Memory B cell (primary cell): ENCODE measurements at regions not wholly inside any gene's neighbourhood (a gene's known extent, or its start where the extent isn't known, plus 50 kb on each side); places are given as distances from the start of the nearest gene placed in this dataset.
"Not testable (repeated sequence)": the region's sequence is repeated elsewhere in the genome, so short reads cannot be mapped to it uniquely, and the experiment has no call there.

Experiments used
- ATAC-seq: fragments of 150-1000 bp; cut with Tn5 transposase; 2 replicates; pipeline ENCODE4 v1.10.0; 2021; ENCODE audit warnings: low read depth, mild to moderate bottlenecking, moderate library complexity
- DNase-seq, 2 donors: peaks; one replicate each; pipeline ENCODE4 v3.0.0; 2022; ENCODE audit warnings: low spot score in 2 of 2
- H3K27ac Mint-ChIP-seq: one replicate; pipeline ENCODE4 v1.8.0; 2022; ENCODE audit warnings: mild to moderate bottlenecking, moderate library complexity, mixed read lengths
- H3K27me3 Mint-ChIP-seq: one replicate; pipeline ENCODE4 v1.8.0; 2022; ENCODE audit warnings: mixed read lengths
- H3K36me3 Mint-ChIP-seq: one replicate; pipeline ENCODE4 v1.8.0; 2022; ENCODE audit warnings: mild to moderate bottlenecking, mixed read lengths
- H3K4me1 Mint-ChIP-seq: one replicate; pipeline ENCODE4 v1.8.0; 2022; ENCODE audit warnings: mixed read lengths
- H3K4me3 Mint-ChIP-seq: one replicate; pipeline ENCODE4 v1.8.0; 2022; ENCODE audit warnings: mild to moderate bottlenecking, moderate library complexity, mixed read lengths
- H3K9me3 Mint-ChIP-seq: one replicate; pipeline ENCODE4 v1.8.0; 2022; ENCODE audit warnings: mixed read lengths

DNA sequence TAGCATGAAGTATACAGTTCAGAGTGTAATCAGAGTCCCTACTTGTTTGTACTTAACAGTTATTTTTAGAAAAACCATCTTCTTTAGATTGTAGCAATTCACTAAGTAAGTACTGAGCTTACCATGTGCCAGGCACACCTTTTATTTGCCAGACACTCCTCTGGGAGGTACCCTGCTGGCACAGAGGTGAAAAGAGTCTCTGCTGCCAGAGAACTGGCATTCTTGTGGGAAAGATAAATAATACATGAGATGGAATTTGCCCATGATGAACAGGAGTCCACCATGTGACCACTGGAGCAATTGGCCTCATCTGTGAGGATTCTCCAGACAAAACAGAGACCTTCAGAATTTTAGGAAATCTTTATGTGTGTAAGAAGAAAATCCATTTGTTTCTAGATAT, 199.3 kb upstream of the SLC16A7 start:
- H3K4me3 Mint-ChIP-seq, result no peak overlapping the region
- no peaks in the 10 kb centered on the region for H3K36me3 Mint-ChIP-seq

DNA sequence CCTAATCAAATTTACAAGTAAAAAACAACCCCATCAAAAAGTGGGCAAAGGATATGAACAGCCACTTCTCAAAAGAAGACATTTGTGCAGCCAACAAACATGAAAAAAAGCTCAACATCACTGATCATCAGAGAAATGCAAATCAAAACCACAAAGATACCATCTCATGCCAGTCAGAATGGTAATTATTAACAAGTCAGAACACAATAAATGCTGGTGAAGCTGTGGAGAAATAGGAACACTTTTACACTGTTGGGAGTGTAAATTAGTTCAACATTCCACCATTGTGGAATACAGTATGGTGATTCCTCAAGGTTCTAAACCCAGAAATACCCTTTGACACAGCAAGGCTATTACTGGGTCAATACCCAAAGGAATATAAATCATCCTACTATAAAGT, 200.5 kb upstream of the SLC16A7 start:
- DNase-seq, H3K27ac Mint-ChIP-seq: not testable (repeated sequence)

More for the DNA sequence above, 199.3 kb upstream of the SLC16A7 start:
- no peak overlapping the region for H3K27ac Mint-ChIP-seq
- DNase-seq (no peak), ATAC-seq (no peak)
- no peaks in the 10 kb centered on the region for H3K4me1 Mint-ChIP-seq
- H3K9me3 Mint-ChIP-seq, result peaks cover 5% of the 10 kb centered on the region
- H3K27me3 Mint-ChIP-seq, result peaks cover 2% of the 10 kb centered on the region

DNA sequence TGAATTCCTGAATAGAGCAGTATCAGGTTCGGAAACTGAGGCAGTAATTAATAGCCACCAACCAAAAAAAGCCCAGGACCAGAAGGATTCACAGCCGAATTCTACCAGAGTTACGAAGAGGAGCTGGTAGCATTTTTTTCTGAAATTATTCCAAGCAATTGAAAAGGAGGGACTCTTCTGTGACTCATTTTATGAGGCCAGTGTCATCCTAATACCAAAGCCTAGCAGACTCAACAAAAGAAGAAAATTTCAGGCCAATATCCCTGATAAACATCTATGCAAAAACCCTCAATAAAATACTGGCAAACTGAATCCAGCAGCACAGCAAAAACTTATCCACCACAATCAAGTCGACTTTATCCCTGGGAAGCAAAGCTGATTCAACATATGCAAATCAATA, 202.3 kb upstream of the SLC16A7 start:
- Mint-ChIP-seq H3K27me3 (peaks cover 6% of the 10 kb centered on the region), H3K27ac (no peak overlapping the region), H3K4me1 (no peaks in the 10 kb centered on the region), H3K9me3 (no peaks in the 10 kb centered on the region), H3K36me3 (no peaks in the 10 kb centered on the region), H3K4me3 (no peak overlapping the region)
- DNase-seq (no peak), ATAC-seq (no peak)

More for the DNA sequence above, 200.5 kb upstream of the SLC16A7 start:
- H3K4me1 Mint-ChIP-seq, H3K36me3 Mint-ChIP-seq, ATAC-seq, H3K4me3 Mint-ChIP-seq, H3K9me3 Mint-ChIP-seq, H3K27me3 Mint-ChIP-seq: not testable (repeated sequence)

DNA sequence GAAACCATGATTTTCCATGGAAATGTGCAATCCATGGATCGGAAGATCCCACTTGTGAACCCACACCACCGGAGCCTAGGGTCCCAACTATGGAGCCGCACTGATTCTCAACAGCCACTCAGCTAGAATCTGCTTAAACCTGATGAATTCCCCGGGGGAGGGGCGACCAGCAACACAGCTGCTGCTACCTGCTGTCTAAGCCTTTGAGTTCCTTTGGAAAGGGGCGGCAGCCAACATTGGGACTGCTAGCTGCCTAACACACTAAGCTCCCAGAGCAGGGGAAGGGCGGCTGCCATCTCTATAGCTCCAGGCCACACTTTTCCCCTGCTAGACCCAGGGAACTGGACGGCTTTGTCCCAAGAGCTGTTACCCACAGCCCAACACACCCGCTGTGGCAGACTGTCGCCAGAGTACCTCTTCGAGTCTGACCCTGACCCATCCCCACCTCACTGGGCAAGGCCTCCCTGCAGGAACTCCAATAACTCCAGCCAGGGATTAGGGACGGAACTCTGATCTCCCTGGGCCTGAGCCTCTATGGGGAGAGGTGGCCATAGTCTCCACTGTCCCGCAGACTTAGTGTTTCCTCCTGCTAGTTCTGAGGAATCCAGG, 205.8 kb upstream of the SLC16A7 start:
- H3K27me3 Mint-ChIP-seq, result peaks cover 6% of the 10 kb centered on the region
- H3K36me3 Mint-ChIP-seq, result no peaks in the 10 kb centered on the region
- no peak overlapping the region for H3K27ac Mint-ChIP-seq
- no peak overlapping the region for H3K4me3 Mint-ChIP-seq
- H3K9me3 Mint-ChIP-seq, result no peaks in the 10 kb centered on the region
- ATAC-seq (no peak), DNase-seq (no peak)
- H3K4me1 Mint-ChIP-seq, result no peaks in the 10 kb centered on the region

DNA sequence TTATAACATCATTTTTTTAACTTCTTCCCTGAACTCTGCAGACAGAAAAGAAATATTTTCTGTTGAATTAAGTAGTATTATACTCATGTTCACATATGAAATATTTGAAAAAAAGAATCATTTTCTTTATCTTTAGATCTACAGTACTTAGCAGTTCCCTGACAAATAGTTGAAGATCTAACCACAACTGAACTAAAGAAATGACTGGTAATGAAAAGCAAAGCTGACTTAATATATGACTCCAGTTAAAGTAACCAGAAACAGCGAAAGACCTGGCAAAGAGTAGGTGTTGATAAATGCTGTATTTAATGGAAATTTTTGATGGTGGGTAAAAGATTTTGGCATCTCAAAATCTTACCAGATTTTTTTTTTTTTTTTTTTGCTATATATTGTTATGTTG, 207.1 kb upstream of the SLC16A7 start:
- no peak overlapping the region for H3K4me3 Mint-ChIP-seq
- no peaks in the 10 kb centered on the region for H3K36me3 Mint-ChIP-seq
- peaks cover 8% of the 10 kb centered on the region for H3K27me3 Mint-ChIP-seq
- no peaks in the 10 kb centered on the region for H3K9me3 Mint-ChIP-seq
- ATAC-seq (no peak), DNase-seq (no peak)
- H3K4me1 Mint-ChIP-seq, result no peaks in the 10 kb centered on the region
- no peak overlapping the region for H3K27ac Mint-ChIP-seq

DNA sequence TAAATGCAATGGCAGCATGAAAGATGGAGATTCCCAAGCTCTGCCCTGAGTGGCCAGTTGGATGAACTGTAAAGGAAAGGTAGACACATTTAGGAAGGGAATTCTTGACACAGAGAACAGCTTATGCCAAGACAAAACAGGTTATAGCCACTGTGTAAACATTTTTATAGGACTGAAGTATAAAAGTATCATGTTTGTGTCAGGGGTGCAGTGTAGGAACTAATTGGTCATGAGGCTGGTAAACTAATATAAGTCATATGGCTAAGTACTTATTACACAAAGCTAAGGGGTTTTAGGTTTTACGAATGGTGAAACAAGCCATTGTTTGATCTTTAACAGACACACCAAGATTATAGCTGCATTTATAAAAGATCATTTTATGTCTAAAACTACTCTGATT, 207.7 kb upstream of the SLC16A7 start:
- Mint-ChIP-seq H3K4me1 (no peaks in the 10 kb centered on the region), H3K36me3 (no peaks in the 10 kb centered on the region), H3K27ac (no peak overlapping the region), H3K27me3 (peaks cover 8% of the 10 kb centered on the region), H3K9me3 (no peaks in the 10 kb centered on the region), H3K4me3 (no peak overlapping the region)
- ATAC-seq (no peak), DNase-seq (no peak)

DNA sequence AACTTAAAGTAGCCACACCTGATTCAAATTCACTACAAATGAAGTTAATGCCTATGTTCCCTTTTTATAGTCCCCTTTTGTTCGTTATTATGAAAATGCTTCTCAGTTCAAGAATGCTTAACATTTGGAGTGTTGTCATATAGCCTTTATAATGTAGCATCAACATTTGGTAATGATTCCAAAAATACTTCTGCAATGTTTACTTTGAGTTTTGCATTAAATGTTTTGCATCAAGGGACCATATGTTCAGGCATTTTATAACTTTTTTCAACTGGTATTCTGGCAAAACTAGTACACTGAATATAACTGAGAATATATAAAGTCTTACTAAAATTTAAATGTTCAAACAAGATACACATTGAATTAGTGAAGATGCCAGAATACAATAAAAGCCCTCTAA, 209.6 kb upstream of the SLC16A7 start:
- H3K27me3 Mint-ChIP-seq, result peaks cover 6% of the 10 kb centered on the region
- H3K4me3 Mint-ChIP-seq, result no peak overlapping the region
- no peaks in the 10 kb centered on the region for H3K36me3 Mint-ChIP-seq
- no peaks in the 10 kb centered on the region for H3K9me3 Mint-ChIP-seq
- ATAC-seq (no peak), DNase-seq (no peak)
- H3K4me1 Mint-ChIP-seq, result peaks cover 2% of the 10 kb centered on the region
- no peak overlapping the region for H3K27ac Mint-ChIP-seq

DNA sequence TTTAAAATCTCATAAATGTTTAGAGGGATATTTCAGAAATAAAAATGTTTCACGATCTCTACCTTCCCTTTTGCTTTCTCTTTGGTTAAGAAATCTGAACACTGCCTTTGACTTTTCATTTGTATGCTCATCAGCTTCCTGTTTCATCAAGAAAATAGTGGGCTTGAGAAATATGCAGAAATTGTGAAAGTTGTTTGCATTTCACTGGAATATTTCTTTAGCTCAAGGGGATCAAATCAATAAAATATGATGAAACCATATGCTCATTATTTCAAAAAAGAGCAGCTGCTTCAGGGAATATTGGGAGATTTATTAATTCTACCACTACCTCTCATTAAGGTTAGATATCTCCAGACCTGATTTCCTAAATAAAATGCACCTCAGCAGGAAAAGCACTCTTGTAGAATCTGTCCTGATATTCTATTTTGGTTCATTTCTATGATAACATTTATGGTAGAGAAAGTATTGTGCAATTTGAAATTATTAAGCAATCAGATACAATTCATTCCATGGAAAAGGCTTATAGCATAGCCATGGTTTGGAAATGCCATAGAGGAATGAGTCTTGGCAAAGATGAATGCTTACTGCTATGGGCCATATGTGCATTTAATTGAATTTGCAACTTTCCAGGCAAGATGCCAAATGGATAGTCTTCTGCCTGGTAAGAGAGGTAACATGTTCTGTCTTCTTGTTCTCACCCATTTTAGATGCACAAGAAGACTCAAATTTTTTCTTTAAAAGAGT, 212.6 kb upstream of the SLC16A7 start:
- H3K27ac Mint-ChIP-seq, result no peak overlapping the region
- no peaks in the 10 kb centered on the region for H3K36me3 Mint-ChIP-seq
- peaks cover 2% of the 10 kb centered on the region for H3K4me1 Mint-ChIP-seq
- H3K27me3 Mint-ChIP-seq, result peaks cover 4% of the 10 kb centered on the region
- ATAC-seq (no peak), DNase-seq (no peak)
- no peaks in the 10 kb centered on the region for H3K9me3 Mint-ChIP-seq
- no peak overlapping the region for H3K4me3 Mint-ChIP-seq

DNA sequence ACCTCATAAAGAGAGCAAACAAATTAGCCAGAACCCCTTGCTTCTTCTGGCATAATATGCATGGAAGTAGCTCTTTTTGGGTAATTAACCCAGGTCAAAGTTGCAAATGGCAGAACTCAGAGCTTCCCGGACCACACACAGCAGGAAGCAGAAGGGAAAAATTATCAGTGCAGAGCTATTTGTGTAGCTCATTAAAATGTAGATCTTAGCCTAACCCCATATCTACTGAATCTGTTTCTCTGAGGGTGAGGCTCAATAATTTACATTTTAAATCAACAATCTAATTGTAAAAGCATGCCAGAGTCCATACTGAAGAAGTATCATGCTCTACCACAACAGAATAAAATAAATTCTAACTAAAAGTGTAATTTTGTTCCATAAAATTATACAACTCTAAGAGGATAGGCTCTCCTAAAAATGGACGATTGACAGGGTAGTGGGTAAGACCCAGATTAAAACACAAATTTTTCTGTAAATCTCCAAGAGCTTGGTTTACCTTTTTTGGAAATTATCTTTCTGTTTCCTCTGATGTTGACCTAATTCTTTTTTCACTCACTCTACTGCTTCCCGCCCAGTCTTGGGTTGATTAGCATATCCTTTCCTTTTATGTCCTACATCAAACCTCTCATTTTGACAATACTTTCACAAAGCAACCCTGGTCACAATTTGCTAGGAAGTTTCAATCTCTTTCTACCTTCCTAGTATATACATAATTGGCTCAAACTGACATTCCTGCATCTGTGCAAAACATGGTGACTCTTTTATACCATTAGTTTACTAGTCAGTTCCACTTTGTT, 213.3 kb upstream of the SLC16A7 start:
- H3K36me3 Mint-ChIP-seq, result no peaks in the 10 kb centered on the region
- no peak overlapping the region for H3K4me3 Mint-ChIP-seq
- DNase-seq (no peak), ATAC-seq (no peak)
- H3K9me3 Mint-ChIP-seq, result no peaks in the 10 kb centered on the region
- no peak overlapping the region for H3K27ac Mint-ChIP-seq
- peaks cover 2% of the 10 kb centered on the region for H3K4me1 Mint-ChIP-seq
- peaks cover 4% of the 10 kb centered on the region for H3K27me3 Mint-ChIP-seq

DNA sequence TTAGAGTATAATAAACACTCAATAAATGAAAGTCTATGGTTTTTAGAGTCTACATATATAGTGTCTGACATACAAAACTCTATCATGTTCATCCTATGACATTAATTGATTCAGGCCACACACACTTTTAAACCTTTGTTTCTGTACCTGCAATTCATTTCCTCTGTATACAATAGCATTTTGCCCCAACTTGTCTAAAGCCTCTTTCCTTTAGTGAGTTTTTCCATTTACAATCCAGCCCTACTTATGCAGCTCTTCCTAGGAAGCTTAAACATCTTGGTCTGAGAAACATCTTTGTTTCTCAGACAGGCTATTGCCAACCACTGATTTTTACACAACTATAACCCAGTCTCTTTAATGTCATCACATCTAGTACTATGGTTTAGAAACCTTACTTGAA, 214.7 kb upstream of the SLC16A7 start:
- Mint-ChIP-seq H3K27me3 (peaks cover 4% of the 10 kb centered on the region), H3K4me1 (peaks cover 2% of the 10 kb centered on the region), H3K4me3 (no peak overlapping the region), H3K9me3 (no peaks in the 10 kb centered on the region), H3K36me3 (no peaks in the 10 kb centered on the region), H3K27ac (no peak overlapping the region)
- ATAC-seq, result no peak
- DNase-seq, result no peak

DNA sequence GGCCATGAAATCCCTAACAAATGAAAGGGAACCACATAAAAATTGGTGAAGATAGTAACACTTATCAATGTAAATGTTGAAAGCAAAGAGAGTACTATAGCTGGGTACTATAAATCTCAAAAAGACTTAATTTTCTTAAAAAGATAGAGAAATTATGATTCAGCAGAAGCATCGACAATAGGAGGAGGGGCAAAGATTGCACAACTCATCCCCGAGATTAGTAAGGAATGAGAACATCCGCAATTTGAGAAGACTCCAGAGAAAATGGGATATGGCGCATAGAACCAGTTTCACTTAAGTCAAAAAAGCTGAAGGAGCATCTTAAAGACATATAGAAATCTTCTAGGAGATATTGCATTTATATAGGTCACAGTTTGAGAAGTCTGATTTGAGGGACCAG, 220.2 kb upstream of the SLC16A7 start:
- no peak for DNase-seq
- no peaks in the 10 kb centered on the region for H3K4me1 Mint-ChIP-seq

DNA sequence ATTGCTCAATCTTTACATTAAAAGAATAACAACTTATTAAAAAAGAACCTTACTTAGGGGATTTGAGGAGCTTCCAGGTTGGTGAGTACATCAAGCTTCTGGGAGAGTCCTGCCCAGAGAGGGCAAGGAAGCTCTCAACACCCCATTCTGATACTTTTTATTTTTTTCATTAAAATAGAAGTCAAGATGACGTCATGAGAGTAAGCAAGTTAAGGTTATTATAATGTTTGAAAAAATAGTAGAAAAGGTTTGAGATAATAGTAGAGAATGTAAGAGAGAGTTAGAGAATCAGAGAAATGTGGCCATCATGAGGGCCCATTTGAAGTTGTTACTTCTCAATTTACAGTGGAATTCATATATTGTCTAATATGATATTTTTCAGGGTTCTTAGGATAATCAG, 221.0 kb upstream of the SLC16A7 start:
- no peak for ATAC-seq
- Mint-ChIP-seq H3K36me3 (no peaks in the 10 kb centered on the region), H3K4me1 (no peaks in the 10 kb centered on the region), H3K27ac (no peak overlapping the region), H3K9me3 (no peaks in the 10 kb centered on the region), H3K4me3 (no peak overlapping the region), H3K27me3 (peaks cover under 1% of the 10 kb centered on the region)
- no peak for DNase-seq

More for the DNA sequence above, 220.2 kb upstream of the SLC16A7 start:
- Mint-ChIP-seq H3K27me3 (peaks cover 1% of the 10 kb centered on the region), H3K36me3 (no peaks in the 10 kb centered on the region), H3K9me3 (no peaks in the 10 kb centered on the region), H3K27ac (no peak overlapping the region), H3K4me3 (no peak overlapping the region)
- no peak for ATAC-seq

DNA sequence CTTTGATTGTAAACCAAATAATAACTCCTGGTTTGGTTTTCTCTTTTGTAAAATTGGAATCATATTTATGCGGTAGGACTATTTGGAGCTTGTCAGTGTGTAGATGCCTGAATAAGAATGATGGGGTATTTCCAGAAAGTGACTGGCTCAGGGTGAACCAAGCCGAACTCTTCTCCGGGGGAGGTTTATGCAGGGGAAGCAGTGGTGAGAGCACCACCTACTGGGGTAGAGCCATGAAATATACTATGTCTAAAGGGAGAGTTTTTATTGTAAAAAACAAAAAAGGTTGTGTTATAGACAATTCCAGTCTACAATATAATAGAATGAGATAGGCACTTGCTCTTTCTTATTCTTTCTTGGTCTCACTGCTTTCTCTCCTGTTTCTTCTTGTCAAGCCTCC, 222.9 kb upstream of the SLC16A7 start:
- Mint-ChIP-seq H3K4me3 (no peak overlapping the region), H3K27me3 (no peaks in the 10 kb centered on the region), H3K4me1 (no peaks in the 10 kb centered on the region), H3K27ac (no peak overlapping the region), H3K36me3 (no peaks in the 10 kb centered on the region), H3K9me3 (no peaks in the 10 kb centered on the region)
- DNase-seq (no peak), ATAC-seq (no peak)

DNA sequence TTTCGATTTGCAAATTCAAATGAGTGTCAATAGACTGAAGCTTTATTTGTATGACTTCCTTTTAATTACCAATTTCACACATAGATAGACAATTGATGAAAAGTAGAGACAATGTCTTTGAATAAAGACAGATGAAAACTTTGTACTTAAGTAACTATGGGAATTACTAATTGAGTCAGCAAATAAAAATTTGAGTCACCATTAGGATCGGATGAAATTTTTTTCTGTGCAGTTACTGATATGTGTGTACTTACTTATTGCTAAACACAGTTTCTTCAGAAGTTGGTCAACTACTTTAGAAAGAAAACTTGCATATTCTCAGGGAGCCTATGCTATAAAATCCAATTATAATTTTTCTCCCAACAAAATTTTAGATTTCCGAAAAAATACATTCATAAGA, 224.9 kb upstream of the SLC16A7 start:
- Mint-ChIP-seq H3K27ac (no peak overlapping the region), H3K4me1 (no peaks in the 10 kb centered on the region), H3K36me3 (no peaks in the 10 kb centered on the region), H3K27me3 (no peaks in the 10 kb centered on the region), H3K9me3 (no peaks in the 10 kb centered on the region), H3K4me3 (no peak overlapping the region)
- no peak for DNase-seq
- ATAC-seq, result no peak
